GM19238 (cell line): ENCODE measurements at regions not wholly inside any gene's neighbourhood (a gene's known extent, or its start where the extent isn't known, plus 50 kb on each side); places are given as distances from the start of the nearest gene placed in this dataset.

Experiments used
- DNase-seq: peaks from one replicate; pipeline ENCODE4 v3.0.0; 2011; ENCODE audit warnings: low spot score; ENCODE audit not compliant: insufficient read length

GRCh38 chr1:34477632-34478141, 277.2 kb upstream of the GJB5 start:
- DNase-seq = no peak

GRCh38 chr1:34478515-34479076, 276.3 kb upstream of the GJB5 start:
- DNase-seq = no peak

- DNase-seq = no peak
Observed at GRCh38 chr1:34479731-34480130, 275.1 kb upstream of the GJB5 start.

- DNase-seq = no peak
Observed at GRCh38 chr1:34488080-34488708, 266.7 kb upstream of the GJB5 start.

GRCh38 chr1:34500451-34500850, 254.4 kb upstream of the GJB5 start:
- peak; percentile 1 for DNase-seq

GRCh38 chr1:34511802-34512201, 243.0 kb upstream of the GJB5 start:
- no peak for DNase-seq

- DNase-seq = no peak
Observed at GRCh38 chr1:34518146-34518699, 236.6 kb upstream of the GJB5 start.

GRCh38 chr1:34520111-34520510, 234.7 kb upstream of the GJB5 start:
- no peak for DNase-seq

GRCh38 chr1:34524783-34525182, 230.1 kb upstream of the GJB5 start:
- no peak for DNase-seq

GRCh38 chr1:34529935-34530859, 224.7 kb upstream of the GJB5 start:
- DNase-seq = peak; percentile 13

GRCh38 chr1:34532113-34532512, 222.7 kb upstream of the GJB5 start:
- DNase-seq = peak; percentile 47

- no peak for DNase-seq
Observed at GRCh38 chr1:34538481-34538880, 216.4 kb upstream of the GJB5 start.

- no peak for DNase-seq
Observed at GRCh38 chr1:34547046-34547674, 207.7 kb upstream of the GJB5 start.

- no peak for DNase-seq
Observed at GRCh38 chr1:34549199-34549598, 205.6 kb upstream of the GJB5 start.

GRCh38 chr1:34578306-34578705, 176.5 kb upstream of the GJB5 start:
- DNase-seq = no peak

- DNase-seq = no peak
Observed at GRCh38 chr1:34582356-34582755, 172.5 kb upstream of the GJB5 start.

GRCh38 chr1:34587761-34588160, 167.1 kb upstream of the GJB5 start:
- DNase-seq = no peak

GRCh38 chr1:34590211-34590623, 164.6 kb upstream of the GJB5 start:
- DNase-seq = no peak

- no peak for DNase-seq
Observed at GRCh38 chr1:34591751-34592629, 162.9 kb upstream of the GJB5 start.

- peak; percentile 66 for DNase-seq
Observed at GRCh38 chr1:34597877-34598514, 156.9 kb upstream of the GJB5 start.
